ENCODE measurements at regions not wholly inside any gene's neighbourhood (a gene's known extent, or its start where the extent isn't known, plus 50 kb on each side); places are given as distances from the start of the nearest gene placed in this dataset.
"Not testable (repeated sequence)": the region's sequence is repeated elsewhere in the genome, so short reads cannot be mapped to it uniquely, and the experiment has no call there.

DNA sequence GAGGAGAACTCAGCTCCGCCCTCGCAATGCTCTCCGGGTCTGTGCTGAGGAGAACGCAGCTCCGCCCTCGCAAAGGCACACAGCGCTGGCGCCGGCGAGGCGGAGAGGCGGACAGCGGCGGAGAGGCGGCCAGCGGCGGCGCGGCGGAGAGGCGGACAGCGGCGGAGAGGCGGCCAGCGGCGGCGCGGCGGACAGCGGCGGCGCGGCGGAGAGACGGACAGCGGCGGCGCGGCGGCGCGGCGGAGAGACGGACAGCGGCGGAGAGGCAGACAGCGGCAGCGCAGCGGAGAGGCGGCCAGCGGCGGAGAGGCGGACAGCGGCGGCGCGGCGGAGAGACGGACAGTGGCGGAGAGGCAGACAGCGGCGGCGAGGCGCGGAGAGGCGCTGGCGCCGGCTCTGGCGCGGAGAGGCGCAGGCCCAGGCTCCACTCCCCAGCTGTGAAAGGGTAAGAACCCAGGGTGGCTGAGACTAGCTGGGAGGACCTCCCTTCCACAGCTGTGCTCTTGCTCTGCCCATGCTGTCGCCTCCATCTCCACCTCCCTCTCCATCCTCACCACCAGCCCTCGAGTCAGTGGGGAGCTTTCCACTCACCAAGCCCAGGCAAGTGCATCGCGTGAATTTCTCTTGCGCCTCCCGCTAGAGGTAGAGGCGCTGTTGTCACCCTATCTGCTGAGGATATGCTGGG, 2879.9 kb downstream of the RPIA start:
- DNase-seq: peak in 2 of 4 experiments; percentile 0 to 2

DNA sequence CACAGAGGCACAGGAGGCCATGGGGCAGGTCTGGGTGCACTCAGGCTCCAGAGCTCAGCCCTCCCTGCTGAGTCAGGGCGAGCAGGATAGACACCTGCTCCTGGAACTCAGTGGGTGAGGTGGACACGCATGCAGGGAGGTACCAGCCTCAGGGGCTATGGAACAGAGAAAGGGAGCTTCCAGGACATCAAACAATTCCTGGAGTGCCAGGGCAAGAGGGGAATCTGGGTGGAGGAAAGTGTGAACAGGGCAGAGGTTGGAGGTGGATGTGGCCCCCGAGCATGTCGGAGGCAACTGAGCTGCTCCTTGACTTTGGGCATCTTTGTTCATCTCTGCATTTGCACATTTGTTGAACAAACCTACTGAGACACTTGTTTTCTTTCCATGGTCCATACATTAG, 2881.5 kb downstream of the RPIA start:
- not testable (repeated sequence) for DNase-seq

GRCh38 chr2:91573755-91574154, 2882.3 kb downstream of the RPIA start:
- DNase-seq: not testable (repeated sequence)

DNA sequence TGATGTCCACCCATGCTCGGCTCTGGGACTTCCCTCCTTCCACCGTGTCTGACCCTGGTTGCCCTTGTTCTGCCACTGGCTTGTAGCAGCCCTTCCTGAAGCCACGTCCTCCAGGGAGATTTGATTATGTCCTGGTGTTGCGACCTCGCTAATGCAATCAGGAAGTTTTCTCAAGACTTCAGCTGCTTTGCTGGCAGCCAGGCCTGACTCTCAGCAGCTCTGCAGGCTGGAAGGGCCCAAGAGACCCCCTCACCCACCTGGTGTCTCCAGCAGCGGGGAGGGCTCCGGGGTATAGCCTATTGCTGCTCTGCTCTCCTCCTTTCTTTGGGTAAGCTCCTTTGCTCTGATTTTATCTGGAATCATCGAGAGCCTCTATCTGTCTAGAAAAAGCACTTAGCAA, 2882.8 kb downstream of the RPIA start:
- not testable (repeated sequence) for DNase-seq

DNA sequence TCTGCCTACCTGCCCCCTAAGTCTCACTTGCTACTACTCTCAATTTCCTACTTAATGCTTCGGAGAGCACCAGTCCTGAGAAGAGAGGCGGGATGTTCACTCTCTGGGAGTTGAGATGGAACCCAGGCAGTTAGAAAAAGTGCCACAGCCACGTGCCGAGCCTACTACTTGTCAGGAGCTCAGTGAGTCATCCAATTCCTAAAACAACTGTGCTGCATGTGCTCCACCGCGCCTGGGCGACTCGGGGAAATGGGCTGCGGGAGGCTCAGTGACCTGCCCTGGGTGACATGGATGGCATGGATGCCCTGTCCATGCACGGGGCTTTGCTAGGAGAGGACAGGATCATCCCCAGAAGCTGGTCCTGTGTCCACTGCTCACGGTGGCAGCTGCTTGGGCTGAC, 2884.2 kb downstream of the RPIA start:
- not testable (repeated sequence) for DNase-seq

DNA sequence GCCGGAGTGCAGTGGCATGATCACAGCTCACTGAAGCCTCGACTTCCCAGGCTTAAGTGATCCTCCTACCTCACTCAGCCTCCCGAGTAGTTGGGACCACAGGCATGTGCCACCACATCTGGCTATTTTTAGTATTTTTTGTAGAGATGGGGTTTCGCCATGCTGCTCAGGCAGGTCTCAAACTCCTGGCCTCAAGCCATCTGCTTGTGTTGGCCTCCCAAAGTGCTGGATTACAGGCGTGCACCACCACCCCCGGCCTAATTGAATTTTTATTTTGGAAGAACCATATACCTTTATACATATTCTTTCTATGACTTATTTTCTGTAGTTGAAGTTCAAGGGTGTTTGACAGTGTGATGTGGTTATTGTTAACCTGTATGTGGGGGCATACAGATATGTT, 2885.9 kb downstream of the RPIA start:
- DNase-seq: not testable (repeated sequence)

DNA sequence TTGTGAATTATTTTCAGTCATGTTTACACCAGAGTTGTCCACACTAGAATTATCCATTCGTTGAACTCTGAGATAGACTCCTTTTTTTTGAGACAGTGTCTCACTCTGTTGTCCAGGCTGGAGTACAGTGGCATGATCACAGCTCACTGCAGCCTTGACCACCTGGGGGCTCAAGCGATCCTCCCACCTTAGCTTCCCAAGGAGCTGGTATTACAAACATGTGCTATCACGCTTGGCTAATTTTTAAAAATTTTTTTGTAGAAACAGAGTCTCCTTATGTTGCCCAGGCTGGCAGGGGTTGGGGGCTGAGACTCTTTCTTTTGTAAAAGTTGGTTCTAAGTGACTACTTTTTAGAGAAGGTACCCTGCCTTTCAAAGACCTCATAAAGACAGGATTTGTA, 2887.2 kb downstream of the RPIA start:
- not testable (repeated sequence) for DNase-seq

DNA sequence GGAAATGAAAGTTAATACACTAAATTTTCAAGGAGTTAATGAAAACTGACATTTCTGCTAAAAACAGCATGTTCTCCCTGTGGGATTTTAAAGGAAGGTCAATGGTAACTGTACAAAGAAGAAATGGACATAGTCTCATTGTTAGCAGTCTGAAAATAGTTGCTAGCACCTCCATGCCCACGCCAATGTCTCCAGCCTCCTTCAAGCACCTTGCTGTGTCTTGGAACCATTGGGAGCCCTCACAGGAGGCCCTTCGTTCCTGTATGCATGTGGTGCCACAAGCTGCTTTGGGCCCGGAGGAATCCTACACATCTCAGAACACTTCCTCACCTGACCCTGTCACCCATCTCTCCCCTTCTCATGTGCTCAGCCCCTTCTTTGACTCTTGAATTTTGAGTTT, 2888.1 kb downstream of the RPIA start:
- DNase-seq: not testable (repeated sequence)

- not testable (repeated sequence) for DNase-seq
These were observed 2888.6 kb downstream of the RPIA start for GRCh38 chr2:91580043-91580442.

DNA sequence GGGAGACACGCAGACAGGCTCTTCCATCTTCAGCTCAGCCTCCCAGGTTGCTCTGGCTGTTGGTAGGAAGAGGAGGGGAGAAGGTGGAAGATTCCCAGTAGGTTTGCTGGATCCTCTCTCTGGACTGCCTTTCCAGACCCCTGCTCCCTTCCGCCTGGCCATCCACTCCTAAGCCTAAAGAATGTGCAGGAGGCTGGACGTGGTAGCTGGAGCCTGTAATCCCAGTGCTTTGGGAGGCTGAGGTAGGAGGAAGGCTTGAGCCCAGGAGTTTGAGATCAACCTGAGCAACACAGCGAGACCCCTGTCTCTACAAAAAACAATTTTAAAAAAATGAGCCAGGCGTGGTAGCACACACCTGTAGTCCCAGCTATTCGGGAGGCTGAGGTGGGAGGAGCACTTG, 2895.6 kb downstream of the RPIA start:
- DNase-seq: not testable (repeated sequence)

GRCh38 chr2:91587908-91588535, 2896.5 kb downstream of the RPIA start:
- not testable (repeated sequence) for DNase-seq

DNA sequence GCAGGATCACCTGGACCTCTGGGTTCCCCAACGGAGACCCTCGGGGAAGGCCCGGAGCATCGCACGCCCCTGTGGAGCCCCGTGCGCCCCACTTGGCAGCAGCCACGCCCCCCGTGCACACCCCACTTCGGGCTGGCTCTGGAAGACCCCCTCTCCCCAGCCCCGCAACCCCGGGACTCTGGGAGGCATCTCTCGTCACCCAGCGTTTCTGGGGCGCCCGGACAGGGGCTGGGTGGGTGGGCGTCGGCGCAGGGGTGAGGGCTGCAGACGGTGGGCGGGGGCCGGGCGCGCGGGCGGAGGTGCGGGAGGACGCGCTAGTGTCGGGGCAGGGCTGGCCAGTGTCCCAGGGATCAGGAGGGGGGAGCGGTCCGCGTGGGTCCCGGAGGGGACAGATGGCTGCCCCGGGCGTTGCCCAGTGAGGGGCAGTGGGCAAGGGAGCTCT, 2897.3 kb downstream of the RPIA start:
- not testable (repeated sequence) for DNase-seq

GRCh38 chr2:91589454-91590328, 2898.2 kb downstream of the RPIA start:
- DNase-seq: not testable (repeated sequence)

GRCh38 chr2:91590381-91590780, 2898.9 kb downstream of the RPIA start:
- DNase-seq: not testable (repeated sequence)

DNA sequence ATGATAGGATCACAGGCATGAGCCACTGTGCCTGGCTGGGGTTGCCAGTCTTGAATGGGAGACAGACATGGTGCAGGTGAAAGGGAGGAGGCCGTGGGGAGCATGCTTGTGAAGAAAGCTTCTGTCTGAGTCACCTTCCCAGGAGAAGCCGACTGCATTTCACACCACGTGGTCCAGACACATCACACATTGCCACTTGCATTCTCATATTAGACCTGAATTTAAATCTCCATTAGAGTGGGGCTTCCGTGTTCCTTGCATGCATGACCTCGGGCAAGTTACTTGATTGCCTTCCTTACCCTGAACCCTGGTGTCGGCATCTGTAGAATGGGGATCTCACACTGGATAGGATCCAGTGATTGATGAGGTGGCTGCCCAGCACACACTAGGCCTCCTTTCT, 2899.6 kb downstream of the RPIA start:
- DNase-seq: not testable (repeated sequence)

GRCh38 chr2:91597436-91597835, 2906.0 kb downstream of the RPIA start:
- DNase-seq: not testable (repeated sequence)

DNA sequence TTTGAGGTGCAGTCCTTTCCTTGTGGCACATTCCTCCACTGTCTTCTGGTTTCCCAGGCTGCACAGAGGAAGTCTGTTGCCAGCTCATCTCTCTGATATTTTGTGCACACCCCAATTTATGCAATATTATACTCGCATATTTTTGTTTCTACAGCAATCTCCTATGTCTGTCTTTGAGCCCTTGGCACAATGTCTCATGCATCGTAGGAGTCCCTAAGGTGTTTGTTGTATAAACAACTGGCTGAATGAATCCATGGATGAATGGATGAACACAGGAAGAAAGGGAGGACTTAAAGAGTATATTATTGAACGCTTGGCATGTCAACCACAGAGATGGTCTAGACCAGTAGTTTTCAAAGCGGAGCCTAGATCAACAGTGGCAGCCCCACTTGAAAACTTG, 2907.0 kb downstream of the RPIA start:
- not testable (repeated sequence) for DNase-seq

GRCh38 chr2:91599000-91599399, 2907.5 kb downstream of the RPIA start:
- not testable (repeated sequence) for DNase-seq

DNA sequence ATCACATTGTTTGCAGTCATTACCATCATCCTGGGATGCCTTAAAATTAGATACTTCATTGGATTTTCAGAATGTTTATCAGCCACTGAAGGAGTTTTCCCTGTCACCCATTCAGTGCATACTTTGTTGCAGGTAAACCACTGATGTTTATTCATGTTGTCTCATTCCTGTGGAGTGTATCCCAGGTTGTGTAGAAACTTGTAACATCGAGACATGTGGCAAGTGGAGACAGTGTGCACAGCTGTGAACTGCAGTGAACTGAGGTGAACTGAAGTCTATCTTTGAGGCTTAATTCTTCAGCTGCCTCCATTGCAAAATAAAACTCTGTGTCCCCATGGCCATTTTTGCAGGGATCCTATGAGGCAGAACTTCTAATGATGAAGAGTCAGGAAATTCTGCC, 2911.4 kb downstream of the RPIA start:
- DNase-seq: not testable (repeated sequence)

DNA sequence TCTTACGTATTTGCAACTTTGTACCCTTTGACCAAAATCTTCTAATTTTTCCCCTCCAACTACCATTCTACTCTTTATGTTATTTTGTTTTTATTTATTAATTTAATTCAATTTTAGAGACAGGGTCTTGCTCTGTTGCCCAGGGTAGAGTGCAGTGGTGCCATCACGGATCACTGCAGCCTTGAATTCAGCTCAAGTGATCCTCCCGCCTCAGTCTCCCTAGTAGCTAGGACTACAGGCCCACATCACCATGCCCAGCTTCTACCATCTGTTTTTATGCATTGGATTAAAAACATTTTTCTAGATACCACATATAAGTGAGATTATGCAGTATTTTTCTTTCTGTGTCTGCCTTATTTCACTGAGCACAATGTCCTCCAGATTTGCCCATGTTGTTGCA, 2912.5 kb downstream of the RPIA start:
- DNase-seq: not testable (repeated sequence)

DNA sequence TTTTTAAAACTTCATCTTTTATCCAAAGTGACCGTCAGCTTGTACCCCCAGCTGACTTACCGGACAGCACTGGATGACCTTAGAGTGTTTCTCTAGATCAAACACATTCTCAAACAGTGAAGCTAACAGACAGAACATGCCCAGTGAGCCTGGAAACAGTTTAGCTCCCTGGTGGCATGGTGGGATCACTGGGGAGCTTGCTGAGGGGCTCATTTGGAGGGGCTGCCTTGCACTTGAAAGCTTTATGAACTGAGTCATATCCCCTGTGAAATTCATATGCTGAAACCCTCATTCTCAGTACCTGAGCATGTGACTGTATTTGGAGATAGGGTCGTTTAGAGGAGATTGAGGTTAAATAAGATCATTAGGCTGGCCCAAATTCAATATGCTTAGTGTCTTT, 2913.2 kb downstream of the RPIA start:
- DNase-seq: not testable (repeated sequence)

GRCh38 chr2:91623739-91624138, 2932.3 kb downstream of the RPIA start:
- not testable (repeated sequence) for DNase-seq

GRCh38 chr2:91628471-91628870, 2937.0 kb downstream of the RPIA start:
- not testable (repeated sequence) for DNase-seq
